Caco-2 (cell line): ENCODE measurements at regions not wholly inside any gene's neighbourhood (a gene's known extent, or its start where the extent isn't known, plus 50 kb on each side); places are given as distances from the start of the nearest gene placed in this dataset.

Source experiments
- BruUV-seq: library from RNA; stranded (reverse); fragments of 400-500 nt; replicated peaks from 2 replicates; lab custom pipeline; 2021; lab: Mats Ljungman, UMichigan
- CTCF ChIA-PET: fragments of 300-600 bp; sonication (Branson Sonifier 250); formaldehyde crosslinking; loops from one replicate; lab custom pipeline; 2022; ENCODE audit warnings: antibody characterized with exemption; lab: Charles Lee
- POLR2A ChIA-PET: fragments of 300-600 bp; sonication (Branson Sonifier 250); formaldehyde crosslinking; loops from one replicate; lab custom pipeline; 2022; ENCODE audit warnings: antibody characterized with exemption; lab: Charles Lee
- DNase-seq, 2 experiments: peaks; one replicate each; pipeline versions ENCODE4 v3.0.0 to v3.0.0-alpha.2; 2020 to 2022
- H3K27me3 ChIP-seq: replicated peaks from 2 replicates; pipeline ENCODE4 v1.6.0; 2011; ENCODE audit warnings: low read length; ENCODE audit not compliant: control insufficient read depth, insufficient read depth
- H3K36me3 ChIP-seq: 2 replicates; pipeline ENCODE4 v1.5.1; 2011; ENCODE audit warnings: low read length; ENCODE audit not compliant: control insufficient read depth, insufficient read depth
- H3K4me1 ChIP-seq: fragments of 250-450 bp; sonication (Bioruptor Pico); 2 replicates; pipeline ENCODE4 v1.5.1; 2020; ENCODE audit warnings: mild to moderate bottlenecking
- H3K4me3 ChIP-seq: 2 replicates; pipeline ENCODE4 v1.5.1; 2011; ENCODE audit warnings: low read depth, mild to moderate bottlenecking, control low read depth, low read length
- H3K9me3 ChIP-seq: fragments of 250-450 bp; sonication (Bioruptor Pico); 2 replicates; pipeline ENCODE4 v1.5.1; 2020; ENCODE audit warnings: mild to moderate bottlenecking, moderate library complexity
- H3K27ac Mint-ChIP-seq: one replicate; pipeline ENCODE4 v1.8.0; 2022; ENCODE audit warnings: mixed read lengths; ENCODE audit not compliant: unreplicated experiment
- H3K27me3 Mint-ChIP-seq: one replicate; pipeline ENCODE4 v1.8.0; 2022; ENCODE audit warnings: mixed read lengths; ENCODE audit not compliant: insufficient read depth, unreplicated experiment
- H3K36me3 Mint-ChIP-seq: one replicate; pipeline ENCODE4 v1.8.0; 2022; ENCODE audit warnings: mild to moderate bottlenecking, mixed read lengths; ENCODE audit not compliant: insufficient read depth, unreplicated experiment
- H3K4me1 Mint-ChIP-seq: one replicate; pipeline ENCODE4 v1.8.0; 2022; ENCODE audit warnings: low read depth, mixed read lengths; ENCODE audit not compliant: unreplicated experiment
- H3K4me3 Mint-ChIP-seq: one replicate; pipeline ENCODE4 v1.8.0; 2022; ENCODE audit warnings: mild to moderate bottlenecking, moderate library complexity, mixed read lengths; ENCODE audit not compliant: unreplicated experiment
- H3K9me3 Mint-ChIP-seq: one replicate; pipeline ENCODE4 v1.8.0; 2022; ENCODE audit warnings: mixed read lengths; ENCODE audit not compliant: unreplicated experiment
- CTCF ChIP-seq, 2 experiments: fragments of 200-600 bp in 1 of 2; IDR thresholded peaks; 1 replicate in 1 of 2; 2 replicates in 1 of 2; pipeline versions ENCODE4 v1.5.1 to v1.8.0; 2011 to 2022; ENCODE audit warnings: antibody characterized with exemption in 1 of 2, control low read depth in 1 of 2, inconsistent platforms in 1 of 2, low read depth in 1 of 2, low read length in 1 of 2, mild to moderate bottlenecking in 1 of 2, moderate library complexity in 1 of 2; ENCODE audit not compliant: insufficient read depth in 1 of 2, severe bottlenecking in 1 of 2, unreplicated experiment in 1 of 2
- intact Hi-C: fragments of 100-400 bp; cut with micrococcal nuclease; formaldehyde crosslinking; loops from one replicate; pipeline ENCODE4 v1.10.0; 2022; ENCODE audit not compliant: unreplicated experiment

- POLR2A ChIA-PET, result no interaction called here
- Mint-ChIP-seq H3K27ac (no peak overlapping the region), H3K4me1 (no peaks in the 10 kb centered on the region), H3K36me3 (no peaks in the 10 kb centered on the region), H3K9me3 (no peaks in the 10 kb centered on the region), H3K4me3 (no peak overlapping the region), H3K27me3 (no peaks in the 10 kb centered on the region)
- Histone ChIP-seq H3K9me3 (no peaks in the 10 kb centered on the region), H3K27me3 (no peaks in the 10 kb centered on the region), H3K36me3 (no peaks in the 10 kb centered on the region), H3K4me1 (no peaks in the 10 kb centered on the region), H3K4me3 (no peak overlapping the region)
- no peak for TF ChIP-seq CTCF (IDR thresholded peaks at IDR 0.05; ENCODE audit: insufficient read depth in 1 of 2, low read depth in 1 of 2, low read length in 1 of 2, severe bottlenecking in 1 of 2, unreplicated experiment in 1 of 2)
- intact Hi-C loops, result loop anchor here (10.0 kb wide), 1 partner anchor 78 kb away; no protein-coding TSS in a partner anchor
- CTCF ChIA-PET, result no interaction called here
- no TSS peak for BruUV-seq
- no peak for DNase-seq
Observed at GRCh38 chr9:71632776-71633175, 135.5 kb downstream of the CEMIP2 start.

GRCh38 chr9:71630377-71630995 is 137.8 kb downstream of the CEMIP2 start:
- TF ChIP-seq CTCF (IDR thresholded peaks at IDR 0.05; ENCODE audit: insufficient read depth in 1 of 2, low read depth in 1 of 2, low read length in 1 of 2, severe bottlenecking in 1 of 2, unreplicated experiment in 1 of 2), result no peak
- DNase-seq, result no peak
- intact Hi-C loops, result loop anchor here (10.0 kb wide), 1 partner anchor 76 kb away; no protein-coding TSS in a partner anchor
- no peak overlapping the region for H3K4me3 ChIP-seq
- H3K36me3 ChIP-seq, result no peaks in the 10 kb centered on the region
- H3K4me1 ChIP-seq, result no peaks in the 10 kb centered on the region
- no peaks in the 10 kb centered on the region for H3K9me3 Mint-ChIP-seq
- no peaks in the 10 kb centered on the region for H3K27me3 Mint-ChIP-seq
- no peaks in the 10 kb centered on the region for H3K27me3 ChIP-seq
- no TSS peak for BruUV-seq
- no peaks in the 10 kb centered on the region for H3K9me3 ChIP-seq
- no peaks in the 10 kb centered on the region for H3K36me3 Mint-ChIP-seq
- H3K27ac Mint-ChIP-seq, result no peak overlapping the region
- no peaks in the 10 kb centered on the region for H3K4me1 Mint-ChIP-seq
- H3K4me3 Mint-ChIP-seq, result no peak overlapping the region
- ChIA-PET CTCF (no interaction called here), POLR2A (no interaction called here)

- intact Hi-C loops, result loop anchor here (10.0 kb wide), 1 partner anchor 75 kb away; no protein-coding TSS in a partner anchor
- ChIA-PET POLR2A (no interaction called here), CTCF (no interaction called here)
- Histone ChIP-seq H3K4me3 (no peak overlapping the region), H3K4me1 (no peaks in the 10 kb centered on the region), H3K27me3 (no peaks in the 10 kb centered on the region), H3K36me3 (no peaks in the 10 kb centered on the region), H3K9me3 (no peaks in the 10 kb centered on the region)
- Mint-ChIP-seq H3K9me3 (no peaks in the 10 kb centered on the region), H3K27ac (no peak overlapping the region), H3K36me3 (no peaks in the 10 kb centered on the region), H3K4me3 (no peak overlapping the region), H3K27me3 (no peaks in the 10 kb centered on the region), H3K4me1 (no peaks in the 10 kb centered on the region)
- BruUV-seq, result no TSS peak
- no peak for DNase-seq
- no peak for TF ChIP-seq CTCF (IDR thresholded peaks at IDR 0.05; ENCODE audit: insufficient read depth in 1 of 2, low read depth in 1 of 2, low read length in 1 of 2, severe bottlenecking in 1 of 2, unreplicated experiment in 1 of 2)
Observed at GRCh38 chr9:71629578-71630215, 138.6 kb downstream of the CEMIP2 start.
